GM12872 (cell line): ENCODE measurements at regions not wholly inside any gene's neighbourhood (a gene's known extent, or its start where the extent isn't known, plus 50 kb on each side); places are given as distances from the start of the nearest gene placed in this dataset.

ENCODE experiments used
- TF ChIP-seq, protein P1 (sequence below): IDR thresholded peaks from 3 replicates; pipeline ENCODE4 v1.5.1; 2011; ENCODE audit warnings: low read depth, mild to moderate bottlenecking, low read length, moderate library complexity; ENCODE audit not compliant: insufficient read depth

DNA sequence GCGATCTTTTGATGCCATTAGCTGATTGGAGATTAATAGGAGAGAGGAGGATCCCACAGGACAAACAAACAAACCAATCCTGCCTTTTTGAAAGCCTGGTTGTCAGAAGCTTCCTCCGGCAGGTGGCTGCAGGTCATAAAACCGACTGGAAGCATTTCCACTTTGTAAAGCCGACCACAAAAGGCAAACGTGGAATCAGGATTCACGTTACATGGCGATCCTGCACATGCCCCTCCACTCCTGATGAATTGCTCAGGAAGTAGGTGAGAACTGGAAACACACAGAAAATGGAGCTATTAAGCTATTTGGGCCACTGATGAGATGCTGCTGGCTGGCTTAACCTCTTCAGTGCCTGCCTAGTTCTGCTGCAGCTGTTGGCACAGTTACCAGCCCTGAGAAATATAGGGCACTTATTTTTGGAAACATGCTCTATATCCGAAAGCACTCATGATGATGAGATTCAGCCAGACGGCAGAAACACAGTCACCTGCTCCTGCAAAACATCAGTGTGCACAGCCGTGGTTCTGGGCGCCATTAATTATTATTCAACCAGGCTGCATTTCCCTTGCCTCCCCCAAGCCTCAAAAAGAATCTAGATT lies 110.3 kb upstream of the ST6GAL2 start:
- TF ChIP-seq, protein P1, sequence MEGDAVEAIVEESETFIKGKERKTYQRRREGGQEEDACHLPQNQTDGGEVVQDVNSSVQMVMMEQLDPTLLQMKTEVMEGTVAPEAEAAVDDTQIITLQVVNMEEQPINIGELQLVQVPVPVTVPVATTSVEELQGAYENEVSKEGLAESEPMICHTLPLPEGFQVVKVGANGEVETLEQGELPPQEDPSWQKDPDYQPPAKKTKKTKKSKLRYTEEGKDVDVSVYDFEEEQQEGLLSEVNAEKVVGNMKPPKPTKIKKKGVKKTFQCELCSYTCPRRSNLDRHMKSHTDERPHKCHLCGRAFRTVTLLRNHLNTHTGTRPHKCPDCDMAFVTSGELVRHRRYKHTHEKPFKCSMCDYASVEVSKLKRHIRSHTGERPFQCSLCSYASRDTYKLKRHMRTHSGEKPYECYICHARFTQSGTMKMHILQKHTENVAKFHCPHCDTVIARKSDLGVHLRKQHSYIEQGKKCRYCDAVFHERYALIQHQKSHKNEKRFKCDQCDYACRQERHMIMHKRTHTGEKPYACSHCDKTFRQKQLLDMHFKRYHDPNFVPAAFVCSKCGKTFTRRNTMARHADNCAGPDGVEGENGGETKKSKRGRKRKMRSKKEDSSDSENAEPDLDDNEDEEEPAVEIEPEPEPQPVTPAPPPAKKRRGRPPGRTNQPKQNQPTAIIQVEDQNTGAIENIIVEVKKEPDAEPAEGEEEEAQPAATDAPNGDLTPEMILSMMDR, result no peak

DNA sequence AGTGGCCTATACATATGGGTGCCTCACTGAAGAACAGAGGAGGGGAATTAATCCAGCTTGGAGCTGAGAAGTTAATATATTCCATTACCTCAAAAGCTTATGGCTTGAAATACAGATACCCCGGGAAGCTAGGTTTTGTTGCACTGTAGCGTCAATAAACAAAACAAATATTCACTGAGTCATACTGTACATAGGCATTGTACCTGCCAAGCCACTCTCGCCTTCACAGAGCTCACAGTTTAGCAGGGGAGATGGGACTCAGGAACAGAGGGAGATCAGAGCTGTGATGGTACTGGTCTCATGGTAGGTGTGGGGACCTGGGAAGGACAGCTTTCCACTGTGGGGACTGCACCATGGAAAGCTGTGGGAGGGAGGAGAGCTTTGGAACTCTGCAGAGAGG lies 111.2 kb upstream of the ST6GAL2 start:
- TF ChIP-seq, protein P1, result no peak

DNA sequence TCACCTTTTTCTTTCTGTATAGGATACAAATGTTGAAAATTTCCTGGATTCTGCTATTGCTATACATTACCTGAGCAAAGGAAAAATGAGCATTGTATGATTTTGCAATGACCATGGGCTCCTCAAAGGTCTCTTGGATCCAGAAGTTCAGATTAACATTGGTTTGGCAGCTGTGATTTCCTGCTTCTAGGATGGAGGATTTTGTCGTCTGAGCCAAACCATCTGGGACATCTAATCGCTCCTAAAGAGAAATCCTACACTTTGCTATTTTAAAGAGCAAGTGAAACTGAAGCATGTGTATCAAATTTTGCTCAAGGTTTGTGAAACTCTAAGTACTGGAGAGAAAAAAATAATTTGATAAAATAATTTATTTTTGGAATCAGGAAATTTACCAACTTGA lies 115.1 kb upstream of the ST6GAL2 start:
- TF ChIP-seq, protein P1, result no peak

DNA sequence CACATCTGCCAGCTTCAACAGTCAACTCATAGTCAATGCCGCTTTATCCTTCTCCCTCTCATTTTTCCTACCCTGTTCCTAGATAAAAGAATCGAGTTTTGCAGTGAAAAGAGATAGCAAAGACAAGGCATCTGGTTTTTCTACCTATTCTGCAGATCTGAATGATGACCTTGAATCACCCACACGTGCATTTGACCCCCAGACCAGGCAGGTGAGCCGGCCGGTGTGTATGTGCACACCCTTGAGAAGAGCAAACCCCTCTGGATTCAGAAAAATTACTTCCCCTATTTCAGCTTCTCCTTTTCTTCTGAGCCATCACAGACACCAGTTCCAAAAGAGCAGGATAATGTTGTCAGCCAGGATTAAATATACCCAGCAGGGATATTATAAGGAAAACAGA lies 115.6 kb upstream of the ST6GAL2 start:
- TF ChIP-seq, protein P1, result no peak

DNA sequence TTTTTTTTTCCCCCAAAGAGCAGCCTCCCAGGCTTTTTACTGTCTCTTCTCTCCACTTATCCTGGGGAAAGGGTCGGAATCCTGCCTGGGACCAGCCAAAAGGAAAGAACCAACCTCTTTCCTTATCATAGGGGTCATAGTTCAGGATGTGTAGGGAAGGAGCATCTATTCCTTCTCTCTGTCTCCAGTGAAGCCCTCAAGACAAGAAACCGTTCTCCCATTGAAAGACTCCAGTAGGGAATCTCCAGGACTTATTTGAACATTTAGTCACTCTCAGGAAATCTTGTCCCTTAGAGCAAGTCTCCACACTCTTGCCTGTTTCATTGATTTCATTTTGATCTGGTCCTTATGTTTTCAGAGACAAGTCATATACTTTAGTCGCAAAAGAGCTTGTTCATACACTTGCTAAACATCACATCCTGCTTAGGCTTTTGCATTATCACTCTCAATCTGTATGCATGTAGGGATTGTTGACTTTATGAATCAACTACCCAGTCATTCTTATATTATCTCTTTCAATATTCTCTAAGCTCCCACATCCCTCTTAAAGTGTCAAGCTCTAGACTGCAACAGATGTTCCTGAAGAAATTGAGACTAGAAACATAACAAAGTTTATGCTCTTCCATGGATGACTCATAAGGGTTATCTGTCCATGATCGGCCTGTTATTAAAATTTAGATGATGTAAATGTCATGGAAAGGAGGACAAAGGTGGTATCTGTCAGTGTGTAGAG lies 116.2 kb upstream of the ST6GAL2 start:
- TF ChIP-seq, protein P1, result no peak

DNA sequence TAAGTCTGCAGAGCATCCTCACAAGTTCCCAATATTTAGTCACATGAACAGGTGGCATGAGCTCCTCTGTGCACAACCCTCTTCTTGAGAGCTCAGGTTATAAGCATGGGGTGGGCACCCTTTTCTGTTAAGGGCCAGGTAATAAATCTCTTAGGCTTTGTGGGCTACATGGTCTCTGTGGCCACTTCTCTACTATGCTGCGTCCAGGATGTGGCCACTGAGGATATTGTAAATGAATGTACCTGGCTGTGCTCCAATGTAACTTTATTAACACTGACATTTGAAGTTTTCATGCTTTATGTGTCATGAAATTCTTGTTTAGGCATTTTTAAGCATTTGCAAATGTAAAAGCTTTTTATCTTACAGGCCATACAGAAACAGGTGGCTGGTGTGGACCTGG lies 116.8 kb upstream of the ST6GAL2 start:
- TF ChIP-seq, protein P1, result no peak

DNA sequence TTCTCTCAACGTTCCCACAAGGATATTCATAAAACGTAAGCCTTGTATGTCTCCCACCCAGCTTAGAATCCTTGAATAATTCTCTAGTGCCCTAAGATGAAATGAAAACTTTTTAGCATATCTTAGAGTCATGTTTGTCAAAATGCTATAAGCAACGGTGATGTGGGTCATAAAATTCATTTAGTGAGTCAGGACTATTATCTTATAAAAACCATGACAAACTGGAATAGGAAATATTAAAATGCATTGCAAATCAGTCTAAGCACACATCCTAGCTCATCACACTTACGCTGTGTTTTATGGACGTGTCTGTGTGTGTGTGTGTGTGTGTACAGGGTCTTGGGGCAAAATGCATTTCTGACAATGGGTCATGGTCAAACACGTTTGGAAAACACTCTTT lies 119.9 kb upstream of the ST6GAL2 start:
- TF ChIP-seq, protein P1, result no peak
